Peyer's patch (tissue), 4 donors: ENCODE measurements at regions not wholly inside any gene's neighbourhood (a gene's known extent, or its start where the extent isn't known, plus 50 kb on each side); places are given as distances from the start of the nearest gene placed in this dataset.
A peak's percentile ranks its signal among the peaks of the same experiment; 100 is the strongest.

Experiments used
- POLR2A ChIP-seq, 2 donors: fragments of 450-650 bp; IDR thresholded peaks; one replicate each; pipeline ENCODE4 v1.5.1; 2017; ENCODE audit warnings: antibody characterized with exemption in 2 of 2, mild to moderate bottlenecking in 2 of 2, moderate library complexity in 2 of 2
- TF ChIP-seq, protein P1 (sequence below), 6 experiments: fragments of 450-650 bp in 4 of 6; fragments of 200-600 bp in 2 of 6; sonication (generic) in 1 of 6; IDR thresholded peaks; one replicate each; pipeline ENCODE4 v1.5.1; 2017 to 2019; ENCODE audit warnings: antibody characterized with exemption in 6 of 6, mild to moderate bottlenecking in 3 of 6, moderate library complexity in 1 of 6

DNA sequence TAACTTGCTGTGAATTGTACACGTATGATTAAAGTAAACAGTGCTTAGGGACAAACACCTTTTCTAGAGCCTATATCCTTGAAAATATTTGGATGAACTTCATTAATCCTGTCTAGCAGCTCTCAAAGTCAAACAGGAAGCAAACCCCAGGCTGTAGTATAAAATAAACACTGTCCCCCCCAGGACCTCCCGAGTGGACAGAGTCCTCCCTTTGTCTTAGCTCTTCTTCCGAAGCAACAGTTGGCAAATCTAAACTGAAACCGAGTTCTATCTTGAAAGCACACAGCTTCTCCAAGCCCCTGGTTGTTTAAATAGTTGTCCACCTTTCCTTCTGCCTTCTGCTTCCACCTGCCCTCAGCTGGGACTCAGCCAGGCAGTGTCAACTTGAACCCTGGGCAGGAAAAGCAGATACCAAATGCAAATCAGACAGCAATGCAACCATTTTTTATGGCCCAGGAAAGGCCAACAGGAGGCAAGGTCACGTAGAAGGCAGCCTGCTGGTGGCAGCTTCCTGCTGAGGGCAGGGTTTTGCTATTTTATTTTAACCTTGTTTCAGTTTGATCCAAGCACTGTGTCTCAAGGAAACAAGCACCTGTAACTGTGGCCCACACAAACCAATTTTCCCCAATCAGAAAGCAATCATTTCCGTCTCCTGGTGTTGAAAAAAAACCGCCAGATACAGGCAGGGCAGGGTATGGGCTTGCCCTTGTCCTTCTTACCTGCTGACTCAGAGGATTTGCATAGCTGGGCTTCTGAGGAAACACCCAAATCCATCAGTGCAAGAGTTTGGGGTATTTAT lies 110.3 kb upstream of the KIT start:
- TF ChIP-seq, protein P1, sequence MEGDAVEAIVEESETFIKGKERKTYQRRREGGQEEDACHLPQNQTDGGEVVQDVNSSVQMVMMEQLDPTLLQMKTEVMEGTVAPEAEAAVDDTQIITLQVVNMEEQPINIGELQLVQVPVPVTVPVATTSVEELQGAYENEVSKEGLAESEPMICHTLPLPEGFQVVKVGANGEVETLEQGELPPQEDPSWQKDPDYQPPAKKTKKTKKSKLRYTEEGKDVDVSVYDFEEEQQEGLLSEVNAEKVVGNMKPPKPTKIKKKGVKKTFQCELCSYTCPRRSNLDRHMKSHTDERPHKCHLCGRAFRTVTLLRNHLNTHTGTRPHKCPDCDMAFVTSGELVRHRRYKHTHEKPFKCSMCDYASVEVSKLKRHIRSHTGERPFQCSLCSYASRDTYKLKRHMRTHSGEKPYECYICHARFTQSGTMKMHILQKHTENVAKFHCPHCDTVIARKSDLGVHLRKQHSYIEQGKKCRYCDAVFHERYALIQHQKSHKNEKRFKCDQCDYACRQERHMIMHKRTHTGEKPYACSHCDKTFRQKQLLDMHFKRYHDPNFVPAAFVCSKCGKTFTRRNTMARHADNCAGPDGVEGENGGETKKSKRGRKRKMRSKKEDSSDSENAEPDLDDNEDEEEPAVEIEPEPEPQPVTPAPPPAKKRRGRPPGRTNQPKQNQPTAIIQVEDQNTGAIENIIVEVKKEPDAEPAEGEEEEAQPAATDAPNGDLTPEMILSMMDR (IDR thresholded peaks at IDR 0.05), result peak in 1 of 6 experiments; percentile 14
- no peak for TF ChIP-seq POLR2A (IDR thresholded peaks at IDR 0.05)
